NB4 (cell line): ENCODE measurements at regions not wholly inside any gene's neighbourhood (a gene's known extent, or its start where the extent isn't known, plus 50 kb on each side); places are given as distances from the start of the nearest gene placed in this dataset.

ENCODE experiments used
- CTCF ChIP-seq: IDR thresholded peaks from one replicate; pipeline ENCODE4 v1.5.1; 2012; ENCODE audit warnings: low read depth, low read length
- MAX ChIP-seq: IDR thresholded peaks from 2 replicates; pipeline ENCODE4 v1.6.1; 2011; ENCODE audit warnings: low read depth, low read length
- MYC ChIP-seq: IDR thresholded peaks from 2 replicates; pipeline ENCODE4 v1.6.1; 2011; ENCODE audit warnings: low read depth, low read length
- POLR2A ChIP-seq: IDR thresholded peaks from 2 replicates; pipeline ENCODE4 v1.6.1; 2011; ENCODE audit warnings: mild to moderate bottlenecking; ENCODE audit not compliant: insufficient read length; ENCODE audit errors: extremely low read depth

- no peak for TF ChIP-seq CTCF
- TF ChIP-seq POLR2A, result no peak
- TF ChIP-seq MAX, result no peak
- TF ChIP-seq MYC, result no peak
These were observed 303.4 kb upstream of the MME start for GRCh38 chr3:154776549-154777225.
